ENCODE measurements at regions not wholly inside any gene's neighbourhood (a gene's known extent, or its start where the extent isn't known, plus 50 kb on each side); places are given as distances from the start of the nearest gene placed in this dataset.

DNA sequence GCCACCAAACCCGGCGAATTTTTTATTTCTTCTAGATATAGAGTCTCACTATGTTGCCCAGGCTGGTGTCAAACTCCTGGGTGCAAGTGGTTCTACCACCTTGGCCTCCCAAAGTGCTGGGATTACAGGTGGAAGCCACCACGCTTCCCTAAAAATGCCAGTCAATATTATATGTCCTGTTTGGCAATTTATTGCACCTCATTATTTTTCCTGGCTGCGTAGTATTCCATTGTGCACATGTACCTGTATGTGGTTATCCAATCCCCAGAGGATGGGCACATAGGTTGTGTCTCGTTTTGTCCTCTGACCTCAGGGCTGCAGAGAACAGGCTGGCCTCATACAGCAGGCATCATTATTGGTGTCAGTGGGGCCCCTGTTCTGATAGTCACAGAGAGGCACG lies 181.7 kb downstream of the C9orf50 start:
- H3K27ac ChIP-seq (ENCODE audit: low read length): no peak overlapping the region
- H3K4me3 ChIP-seq (ENCODE audit: low read length): no peak overlapping the region
- peaks cover 5% of the 10 kb centered on the region for H3K4me1 ChIP-seq (ENCODE audit: control insufficient read depth, insufficient read depth, low read length)
- intact Hi-C loops (cut with DNase I): no loop called here
- no peaks in the 10 kb centered on the region for H3K9me3 ChIP-seq (ENCODE audit: control insufficient read depth, low read length)
- ATAC-seq: no peak
- WGBS: 70% methylated on average over 6 of the region's 6 CpGs
- H3K27me3 ChIP-seq (ENCODE audit: control insufficient read depth, insufficient read depth): no peaks in the 10 kb centered on the region
- peak in 1 of 3 donors; percentile 40 for DNase-seq

DNA sequence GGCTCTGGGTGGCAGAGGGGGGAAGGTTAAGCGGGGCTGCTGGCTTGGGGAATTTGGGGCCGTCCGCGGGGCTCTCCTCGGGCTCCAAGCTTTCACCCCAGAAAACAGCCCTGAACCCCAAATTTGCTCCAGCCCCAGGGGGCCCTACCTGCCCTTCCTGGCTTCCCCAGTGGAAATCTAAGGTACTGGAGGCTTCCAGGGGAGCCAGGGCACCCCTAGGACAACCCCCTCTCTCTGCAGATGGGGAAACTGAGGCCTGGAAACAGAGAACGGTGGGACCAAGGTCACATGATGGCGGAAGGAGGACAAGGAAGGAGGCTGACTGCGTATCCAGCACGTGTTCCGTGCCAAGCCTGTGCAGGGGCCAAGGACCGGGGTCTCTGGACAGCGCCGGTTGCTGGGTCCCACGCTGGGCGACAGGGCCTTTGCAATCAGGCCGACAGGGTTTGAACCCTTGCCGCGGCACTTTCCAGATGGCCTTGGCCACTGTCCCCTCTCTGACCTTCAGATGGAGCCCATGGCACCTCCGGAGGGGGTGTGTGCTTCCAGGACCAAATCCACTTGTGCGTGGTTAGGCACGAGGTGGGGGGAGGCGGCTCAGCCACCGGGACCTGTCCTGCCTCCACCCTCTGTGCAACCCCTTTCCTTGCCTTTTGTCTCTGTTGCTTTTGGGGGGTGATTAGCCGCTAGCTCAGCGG lies 183.1 kb downstream of the C9orf50 start:
- Histone ChIP-seq H3K4me1 (ENCODE audit: control insufficient read depth, insufficient read depth, low read length) (peaks cover 5% of the 10 kb centered on the region), H3K27ac (ENCODE audit: low read length) (peak overlapping the region; percentile 40), H3K4me3 (ENCODE audit: low read length) (peak overlapping the region; percentile 43), H3K27me3 (ENCODE audit: control insufficient read depth, insufficient read depth) (no peaks in the 10 kb centered on the region), H3K9me3 (ENCODE audit: control insufficient read depth, low read length) (no peaks in the 10 kb centered on the region)
- intact Hi-C loops (cut with DNase I): no loop called here
- DNase-seq (peak in 2 of 3 donors; percentile 73 to 77), ATAC-seq (peak; percentile 34 to 60)
- WGBS: 22% methylated on average over 25 of the region's 25 CpGs

DNA sequence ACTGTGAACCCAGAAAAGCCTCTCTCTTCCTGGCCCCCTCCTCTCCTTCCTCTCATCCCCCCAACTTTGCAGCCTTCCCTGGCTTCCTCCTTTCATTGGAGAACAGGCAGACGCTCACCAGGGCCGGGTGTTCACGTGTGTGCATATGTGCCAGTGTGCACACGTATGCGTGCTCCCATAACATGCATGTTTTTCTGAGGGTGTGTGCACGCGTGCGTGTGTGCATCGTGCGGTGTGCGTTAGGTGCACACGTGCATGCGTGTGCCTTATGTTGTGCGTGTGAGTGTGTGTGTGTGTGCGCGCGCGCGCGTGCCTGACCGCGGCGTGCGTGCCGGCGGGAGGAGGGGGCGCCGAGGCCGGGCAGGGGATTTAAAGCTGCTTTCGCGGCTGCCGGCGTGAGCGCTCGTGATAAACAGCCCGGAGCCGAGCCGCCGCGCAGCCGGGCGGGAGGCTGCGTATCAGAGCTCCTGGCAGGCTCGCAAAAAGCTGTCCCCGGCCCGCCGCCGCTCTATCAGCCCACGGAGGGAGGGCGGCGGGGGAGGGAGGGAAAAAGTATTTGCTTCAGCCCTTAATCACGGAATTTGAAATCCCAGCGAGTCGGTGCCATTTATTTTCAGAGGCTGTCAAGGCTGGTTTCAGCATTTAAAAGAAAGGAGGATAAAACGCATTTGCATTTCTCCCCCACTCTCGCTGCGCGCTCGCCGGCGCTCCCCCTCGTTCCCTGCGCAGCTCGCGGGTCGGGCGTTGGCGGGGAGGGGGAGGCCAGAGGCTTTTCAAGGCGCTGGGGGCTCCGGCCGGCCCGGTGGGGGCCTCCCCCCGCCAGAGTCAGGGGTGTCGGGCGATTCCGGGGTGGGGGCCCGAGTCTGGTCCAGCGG lies 183.9 kb downstream of the C9orf50 start:
- Histone ChIP-seq H3K27ac (ENCODE audit: low read length) (peak overlapping the region; percentile 40), H3K4me3 (ENCODE audit: low read length) (peak overlapping the region; percentile 43), H3K27me3 (ENCODE audit: control insufficient read depth, insufficient read depth) (no peaks in the 10 kb centered on the region), H3K4me1 (ENCODE audit: control insufficient read depth, insufficient read depth, low read length) (peaks cover 5% of the 10 kb centered on the region), H3K9me3 (ENCODE audit: control insufficient read depth, low read length) (no peaks in the 10 kb centered on the region)
- WGBS: 4% methylated on average over 78 of the region's 78 CpGs
- ATAC-seq: peak; percentile 84 to 86
- DNase-seq: peak; percentile 75 to 94 (median 93)
- intact Hi-C loops (cut with DNase I): no loop called here

DNA sequence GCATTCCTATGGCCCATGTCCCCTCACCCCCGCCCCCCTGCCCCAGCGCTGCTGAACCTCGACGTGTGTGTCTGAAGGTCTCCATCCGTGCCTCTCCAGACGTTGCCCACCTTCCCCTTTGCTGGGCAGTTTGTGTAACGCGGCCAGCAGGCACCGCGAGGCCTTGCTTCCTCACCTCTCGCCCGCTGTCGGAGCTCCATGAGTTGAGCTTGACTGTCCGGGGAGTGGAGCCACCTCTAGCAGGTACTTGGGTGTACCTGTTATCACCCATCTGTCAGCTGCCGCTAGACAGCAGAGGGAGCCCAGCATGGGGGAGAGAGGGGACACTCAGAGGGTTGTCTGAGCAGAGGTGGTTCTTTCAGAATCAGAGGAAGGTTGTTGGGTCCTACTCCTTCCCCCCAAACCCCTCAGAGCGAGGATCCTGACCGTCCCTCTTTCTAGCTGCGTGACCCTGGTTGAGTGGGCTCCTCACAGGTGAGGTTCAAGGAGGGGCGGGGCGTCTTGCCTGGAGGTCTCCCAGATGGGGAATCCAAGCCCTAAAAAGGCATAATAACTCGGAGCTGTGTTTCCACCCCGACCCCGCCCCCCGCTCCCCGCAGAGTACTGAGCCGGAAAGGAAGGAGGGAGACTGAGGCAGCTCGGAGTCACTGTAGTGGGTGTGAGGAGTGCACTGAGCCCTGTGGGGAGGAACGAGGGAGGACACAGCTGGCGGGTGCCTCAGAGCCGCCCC lies 184.7 kb downstream of the C9orf50 start:
- intact Hi-C loops (cut with DNase I): no loop called here
- peaks cover 5% of the 10 kb centered on the region for H3K4me1 ChIP-seq (ENCODE audit: control insufficient read depth, insufficient read depth, low read length)
- H3K27ac ChIP-seq (ENCODE audit: low read length): no peak overlapping the region
- H3K4me3 ChIP-seq (ENCODE audit: low read length): no peak overlapping the region
- H3K9me3 ChIP-seq (ENCODE audit: control insufficient read depth, low read length): no peaks in the 10 kb centered on the region
- ATAC-seq (peak in 1 of 2 donors; percentile 1), DNase-seq (peak in 1 of 3 donors; percentile 61)
- no peaks in the 10 kb centered on the region for H3K27me3 ChIP-seq (ENCODE audit: control insufficient read depth, insufficient read depth)
- WGBS: 59% methylated on average over 30 of the region's 30 CpGs

DNA sequence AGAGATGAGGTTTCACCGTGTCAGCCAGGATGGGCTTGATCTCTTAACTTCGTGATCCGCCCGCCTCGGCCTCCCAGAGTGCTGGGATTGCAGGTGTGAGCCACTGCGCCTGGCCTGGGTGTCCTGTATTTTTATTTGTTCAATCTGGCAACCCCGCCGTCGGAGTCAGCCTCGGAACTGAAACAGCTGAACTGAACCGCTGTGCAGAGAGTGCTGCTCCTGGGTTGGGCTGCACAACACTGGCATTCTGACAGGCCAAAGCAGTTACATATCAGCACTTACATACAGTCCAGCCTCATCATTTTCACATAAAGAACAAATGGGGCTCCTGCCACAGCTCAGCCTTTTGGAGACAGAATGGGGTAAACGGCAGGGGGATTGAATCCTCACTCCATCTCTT lies 185.6 kb downstream of the C9orf50 start:
- no peak for DNase-seq
- Histone ChIP-seq H3K9me3 (ENCODE audit: control insufficient read depth, low read length) (no peaks in the 10 kb centered on the region), H3K27ac (ENCODE audit: low read length) (no peak overlapping the region), H3K27me3 (ENCODE audit: control insufficient read depth, insufficient read depth) (no peaks in the 10 kb centered on the region), H3K4me3 (ENCODE audit: low read length) (no peak overlapping the region), H3K4me1 (ENCODE audit: control insufficient read depth, insufficient read depth, low read length) (peaks cover 5% of the 10 kb centered on the region)
- 54% methylated on average over 12 of the region's 12 CpGs for WGBS
- no peak for ATAC-seq
- intact Hi-C loops (cut with DNase I): no loop called here

DNA sequence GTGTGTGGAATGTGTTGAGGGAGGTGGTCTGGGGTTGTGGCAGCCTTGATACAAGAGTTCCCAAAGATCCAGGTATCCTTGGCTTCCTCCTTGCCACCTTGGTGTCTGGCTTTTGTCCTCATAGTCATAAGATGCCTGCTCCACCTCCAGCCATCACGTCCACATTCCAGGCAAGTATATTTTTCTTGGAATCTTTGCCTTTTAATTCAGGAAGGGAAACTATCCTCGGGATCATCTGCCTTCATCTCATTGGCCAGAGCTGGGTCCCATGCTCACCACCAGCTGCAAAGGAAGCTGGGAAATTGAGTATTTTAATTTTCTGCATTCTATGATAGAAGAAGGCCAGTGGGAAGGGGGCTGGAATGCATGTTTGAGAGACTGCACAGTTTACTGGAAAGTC lies 186.7 kb downstream of the C9orf50 start:
- no peaks in the 10 kb centered on the region for H3K9me3 ChIP-seq (ENCODE audit: control insufficient read depth, low read length)
- no peak overlapping the region for H3K27ac ChIP-seq (ENCODE audit: low read length)
- WGBS: 45% methylated on average over 2 of the region's 2 CpGs
- H3K4me3 ChIP-seq (ENCODE audit: low read length): no peak overlapping the region
- H3K27me3 ChIP-seq (ENCODE audit: control insufficient read depth, insufficient read depth): no peaks in the 10 kb centered on the region
- DNase-seq: no peak
- H3K4me1 ChIP-seq (ENCODE audit: control insufficient read depth, insufficient read depth, low read length): peaks cover 5% of the 10 kb centered on the region
- ATAC-seq: no peak
- intact Hi-C loops (cut with DNase I): no loop called here

DNA sequence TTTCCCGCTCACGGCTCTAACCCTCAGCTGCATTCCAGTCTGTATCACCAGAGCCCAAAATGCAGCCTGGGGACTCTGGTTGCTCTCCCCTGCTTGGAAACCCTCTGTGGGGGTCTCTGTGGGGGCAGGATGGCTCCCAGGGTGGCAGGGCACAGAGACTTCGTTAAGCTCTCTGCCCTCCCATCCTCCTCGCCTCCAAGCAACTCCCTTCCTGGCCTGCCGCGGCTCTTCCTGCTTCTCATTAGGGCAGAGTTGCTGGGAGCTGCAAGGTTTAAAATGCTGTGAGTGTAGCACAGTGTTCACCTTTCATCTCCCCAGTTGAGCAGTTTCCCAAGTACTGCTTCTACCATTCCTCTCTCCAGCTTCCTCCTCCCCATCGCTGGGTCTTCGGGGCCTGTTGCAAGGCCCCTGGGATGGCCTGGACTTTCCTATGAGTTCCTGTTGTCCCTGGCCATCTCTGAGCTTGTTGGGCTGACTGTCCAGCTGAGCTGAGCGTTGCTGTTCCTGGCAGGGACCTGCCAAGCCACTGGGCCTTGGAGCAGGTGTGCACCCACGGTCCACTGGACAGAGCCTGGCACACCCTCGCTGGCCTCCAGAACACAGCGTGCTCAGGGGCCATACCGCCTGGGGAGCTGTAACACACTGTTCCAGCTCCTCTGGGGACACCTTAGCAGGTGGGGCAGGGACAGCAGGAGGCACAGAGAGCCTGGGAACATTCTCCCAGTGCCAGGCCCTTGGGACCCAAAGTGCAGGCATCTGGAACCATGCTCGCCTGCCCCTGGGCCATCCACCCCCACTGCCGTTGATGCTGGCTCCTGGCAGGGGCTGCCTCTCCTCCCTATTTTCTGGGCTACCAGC lies 188.4 kb downstream of the C9orf50 start:
- DNase-seq: peak in 1 of 3 donors; percentile 46
- no peak for ATAC-seq

DNA sequence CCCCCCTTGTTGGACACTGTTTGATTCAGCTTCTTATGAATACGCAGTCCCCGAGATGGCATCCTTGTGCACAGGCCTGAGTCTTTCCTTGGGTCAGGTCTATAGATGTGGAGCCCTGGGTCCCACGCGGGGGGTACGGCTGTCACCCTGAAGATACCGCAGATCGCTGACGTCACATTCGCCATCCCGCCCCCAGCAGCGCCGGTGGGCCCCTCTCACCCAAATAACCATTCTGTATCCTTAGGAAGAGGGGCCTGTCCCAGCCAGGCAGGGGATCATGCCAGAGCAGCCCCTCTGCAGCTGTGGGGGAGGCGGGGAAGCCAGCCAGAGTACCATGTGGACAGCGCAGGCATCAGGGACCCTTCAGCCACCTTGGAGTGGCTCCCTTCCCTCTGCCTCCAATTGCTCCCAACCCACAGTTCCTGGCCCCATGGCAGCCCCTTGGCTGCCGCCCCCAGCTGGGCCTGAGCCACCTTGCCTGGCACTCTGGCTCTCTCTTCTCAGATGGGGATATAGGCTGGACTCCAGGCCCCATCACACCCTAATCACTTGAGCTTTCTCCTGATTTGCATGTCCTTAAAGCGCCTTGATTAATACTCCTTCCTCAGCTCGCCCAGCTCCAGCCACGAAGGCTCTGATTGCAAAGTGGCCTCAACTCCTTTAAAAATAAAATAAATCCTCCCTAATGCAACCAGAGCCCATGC lies 189.8 kb downstream of the C9orf50 start:
- Histone ChIP-seq H3K9me3 (ENCODE audit: control insufficient read depth, low read length) (no peaks in the 10 kb centered on the region), H3K27ac (ENCODE audit: low read length) (no peak overlapping the region), H3K4me1 (ENCODE audit: control insufficient read depth, insufficient read depth, low read length) (no peaks in the 10 kb centered on the region), H3K27me3 (ENCODE audit: control insufficient read depth, insufficient read depth) (no peaks in the 10 kb centered on the region), H3K4me3 (ENCODE audit: low read length) (no peak overlapping the region)
- DNase-seq (no peak), ATAC-seq (no peak)
- intact Hi-C loops (cut with DNase I): no loop called here
- WGBS: 88% methylated on average over 18 of the region's 18 CpGs

More for the DNA sequence above, 188.4 kb downstream of the C9orf50 start:
- H3K4me3 ChIP-seq (ENCODE audit: low read length): no peak overlapping the region
- 55% methylated on average over 15 of the region's 15 CpGs for WGBS
- intact Hi-C loops (cut with DNase I): no loop called here
- H3K27ac ChIP-seq (ENCODE audit: low read length): no peak overlapping the region
- no peaks in the 10 kb centered on the region for H3K9me3 ChIP-seq (ENCODE audit: control insufficient read depth, low read length)
- no peaks in the 10 kb centered on the region for H3K27me3 ChIP-seq (ENCODE audit: control insufficient read depth, insufficient read depth)
- H3K4me1 ChIP-seq (ENCODE audit: control insufficient read depth, insufficient read depth, low read length): no peaks in the 10 kb centered on the region

DNA sequence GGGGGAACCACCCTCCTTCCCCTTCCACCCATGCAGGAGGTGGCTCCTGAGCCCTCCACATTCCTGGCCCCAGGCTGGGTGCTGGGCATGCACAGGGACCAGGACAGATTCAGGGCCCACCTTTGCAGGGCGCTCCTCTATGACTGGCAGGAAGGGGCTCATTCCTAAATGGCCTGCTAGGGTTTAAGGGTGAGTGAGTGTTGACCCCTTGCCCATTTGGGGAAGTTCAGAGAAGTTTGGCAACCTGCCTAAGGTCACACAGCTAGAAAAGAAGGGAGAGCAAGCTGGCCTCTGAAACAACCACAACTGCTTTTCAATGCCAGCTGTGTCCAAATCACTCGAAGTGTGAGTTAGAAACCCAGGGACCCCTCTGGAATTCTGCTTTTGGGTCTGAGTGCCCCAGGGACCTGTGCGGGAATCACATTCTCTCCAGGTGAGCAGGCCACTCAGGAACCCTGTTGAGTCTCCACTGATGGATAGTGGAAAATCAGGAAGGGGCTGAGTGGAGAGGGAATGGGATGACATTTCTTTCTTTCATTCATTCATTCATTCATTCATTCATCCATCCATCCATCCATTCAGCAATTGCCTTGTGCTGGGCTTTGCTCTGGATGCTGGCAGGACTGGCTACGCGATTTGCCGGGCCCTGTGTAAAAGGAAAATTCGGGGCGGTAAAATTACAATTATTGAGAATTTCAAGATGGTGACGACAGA lies 191.9 kb downstream of the C9orf50 start:
- 79% methylated on average over 9 of the region's 9 CpGs for WGBS
- no peaks in the 10 kb centered on the region for H3K4me1 ChIP-seq (ENCODE audit: control insufficient read depth, insufficient read depth, low read length)
- intact Hi-C loops (cut with DNase I): no loop called here

More for the DNA sequence above, 191.9 kb downstream of the C9orf50 start:
- H3K27ac ChIP-seq (ENCODE audit: low read length): no peak overlapping the region
- DNase-seq: no peak
- H3K4me3 ChIP-seq (ENCODE audit: low read length): no peak overlapping the region
- no peaks in the 10 kb centered on the region for H3K27me3 ChIP-seq (ENCODE audit: control insufficient read depth, insufficient read depth)
- H3K9me3 ChIP-seq (ENCODE audit: control insufficient read depth, low read length): no peaks in the 10 kb centered on the region
- no peak for ATAC-seq

All from right cardiac atrium (tissue), 5 donors.